ENCODE measurements at regions not wholly inside any gene's neighbourhood (a gene's known extent, or its start where the extent isn't known, plus 50 kb on each side); places are given as distances from the start of the nearest gene placed in this dataset.

GRCh38 chr5:73391441-73391881 is 57.1 kb downstream of the FOXD1 start:
- no peak for TF ChIP-seq POLR2AphosphoS5 (IDR thresholded peaks at IDR 0.05; ENCODE audit: low read depth)
- TF ChIP-seq CREB1 (CRISPR knock-in tag; IDR thresholded peaks at IDR 0.05; ENCODE audit: low read depth) = no peak
- no peak for TF ChIP-seq REST (IDR thresholded peaks at IDR 0.05; ENCODE audit: unreplicated experiment)
- TF ChIP-seq EZH2 (IDR thresholded peaks at IDR 0.05; ENCODE audit: low read depth, unreplicated experiment) = no peak
- TF ChIP-seq, protein P1, sequence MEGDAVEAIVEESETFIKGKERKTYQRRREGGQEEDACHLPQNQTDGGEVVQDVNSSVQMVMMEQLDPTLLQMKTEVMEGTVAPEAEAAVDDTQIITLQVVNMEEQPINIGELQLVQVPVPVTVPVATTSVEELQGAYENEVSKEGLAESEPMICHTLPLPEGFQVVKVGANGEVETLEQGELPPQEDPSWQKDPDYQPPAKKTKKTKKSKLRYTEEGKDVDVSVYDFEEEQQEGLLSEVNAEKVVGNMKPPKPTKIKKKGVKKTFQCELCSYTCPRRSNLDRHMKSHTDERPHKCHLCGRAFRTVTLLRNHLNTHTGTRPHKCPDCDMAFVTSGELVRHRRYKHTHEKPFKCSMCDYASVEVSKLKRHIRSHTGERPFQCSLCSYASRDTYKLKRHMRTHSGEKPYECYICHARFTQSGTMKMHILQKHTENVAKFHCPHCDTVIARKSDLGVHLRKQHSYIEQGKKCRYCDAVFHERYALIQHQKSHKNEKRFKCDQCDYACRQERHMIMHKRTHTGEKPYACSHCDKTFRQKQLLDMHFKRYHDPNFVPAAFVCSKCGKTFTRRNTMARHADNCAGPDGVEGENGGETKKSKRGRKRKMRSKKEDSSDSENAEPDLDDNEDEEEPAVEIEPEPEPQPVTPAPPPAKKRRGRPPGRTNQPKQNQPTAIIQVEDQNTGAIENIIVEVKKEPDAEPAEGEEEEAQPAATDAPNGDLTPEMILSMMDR (conservative IDR thresholded peaks at IDR 0.05; ENCODE audit: low read depth in 2 of 2) = no peak
